HG02763 (cell line): ENCODE measurements at regions not wholly inside any gene's neighbourhood (a gene's known extent, or its start where the extent isn't known, plus 50 kb on each side); places are given as distances from the start of the nearest gene placed in this dataset.
"Not testable (repeated sequence)": the region's sequence is repeated elsewhere in the genome, so short reads cannot be mapped to it uniquely, and the experiment has no call there.

ENCODE experiments used
- ATAC-seq: cut with Tn5 transposase; IDR thresholded peaks from one replicate; pipeline ENCODE4 v1.9.1; 2021; ENCODE audit warnings: mild to moderate bottlenecking, moderate library complexity; ENCODE audit not compliant: unreplicated experiment

GRCh38 chr2:131584380-131584779 is 56.7 kb downstream of the CCDC74A start:
- no peak for ATAC-seq

GRCh38 chr2:131584940-131585339 is 57.3 kb downstream of the CCDC74A start:
- no peak for ATAC-seq

- ATAC-seq: peak; percentile 82
Observed at GRCh38 chr2:131588152-131588873, 60.6 kb downstream of the CCDC74A start.

- not testable (repeated sequence) for ATAC-seq
Observed at GRCh38 chr2:131589126-131589525, 61.4 kb downstream of the CCDC74A start.

- ATAC-seq: no peak
Observed at GRCh38 chr2:131590366-131590765, 62.7 kb downstream of the CCDC74A start.

GRCh38 chr2:131590896-131591295 is 63.2 kb downstream of the CCDC74A start:
- no peak for ATAC-seq

- not testable (repeated sequence) for ATAC-seq
Observed at GRCh38 chr2:131596561-131596960, 68.9 kb downstream of the CCDC74A start.

- ATAC-seq: not testable (repeated sequence)
Observed at GRCh38 chr2:131602444-131602843, 74.8 kb downstream of the CCDC74A start.

- ATAC-seq: not testable (repeated sequence)
Observed at GRCh38 chr2:131604652-131605051, 77.0 kb downstream of the CCDC74A start.

- not testable (repeated sequence) for ATAC-seq
Observed at GRCh38 chr2:131606366-131606765, 78.7 kb downstream of the CCDC74A start.

- ATAC-seq: not testable (repeated sequence)
Observed at GRCh38 chr2:131607056-131607455, 79.4 kb downstream of the CCDC74A start.

- not testable (repeated sequence) for ATAC-seq
Observed at GRCh38 chr2:131614539-131614938, 86.9 kb downstream of the CCDC74A start.

- not testable (repeated sequence) for ATAC-seq
Observed at GRCh38 chr2:131618320-131618719, 90.6 kb downstream of the CCDC74A start.

- not testable (repeated sequence) for ATAC-seq
Observed at GRCh38 chr2:131622874-131623273, 95.2 kb downstream of the CCDC74A start.

GRCh38 chr2:131626011-131626410 is 98.3 kb downstream of the CCDC74A start:
- ATAC-seq: not testable (repeated sequence)

- ATAC-seq: not testable (repeated sequence)
Observed at GRCh38 chr2:131626565-131626964, 98.9 kb downstream of the CCDC74A start.

GRCh38 chr2:131627777-131628176 is 100.1 kb downstream of the CCDC74A start:
- not testable (repeated sequence) for ATAC-seq

GRCh38 chr2:131631648-131632047 is 104.0 kb downstream of the CCDC74A start:
- not testable (repeated sequence) for ATAC-seq

- not testable (repeated sequence) for ATAC-seq
Observed at GRCh38 chr2:131633405-131633804, 105.7 kb downstream of the CCDC74A start.

- ATAC-seq: not testable (repeated sequence)
Observed at GRCh38 chr2:131633827-131634695, 106.4 kb downstream of the CCDC74A start.

- ATAC-seq: no peak
Observed at GRCh38 chr2:131635611-131636010, 107.9 kb downstream of the CCDC74A start.
